ENCODE measurements at regions not wholly inside any gene's neighbourhood (a gene's known extent, or its start where the extent isn't known, plus 50 kb on each side); places are given as distances from the start of the nearest gene placed in this dataset.
"Not testable (repeated sequence)": the region's sequence is repeated elsewhere in the genome, so short reads cannot be mapped to it uniquely, and the experiment has no call there.

GRCh38 chr18:59795882-59796281 is 98.7 kb upstream of the CCBE1 start:
- Histone ChIP-seq H3K36me3 (ENCODE audit: insufficient read depth, low read length) (no peaks in the 10 kb centered on the region), H3K4me1 (ENCODE audit: insufficient read depth, low read length, poor library complexity, severe bottlenecking) (no peaks in the 10 kb centered on the region), H4K20me1 (ENCODE audit: insufficient read depth, low read length, poor library complexity, severe bottlenecking) (no peaks in the 10 kb centered on the region), H3K4me2 (ENCODE audit: low read depth, low read length, poor library complexity, severe bottlenecking) (no peak overlapping the region), H3K4me3 (ENCODE audit: low read length, poor library complexity, severe bottlenecking) (no peak overlapping the region), H3F3A (ENCODE audit: low read depth) (no peaks in the 10 kb centered on the region), H3K9me3 (ENCODE audit: insufficient read depth, low read depth, low read length) (no peaks in the 10 kb centered on the region), H2AFZ (ENCODE audit: low read length) (no peak overlapping the region), H3K9ac (ENCODE audit: low read depth, low read length, poor library complexity, severe bottlenecking) (no peak overlapping the region), H3K9me2 (replicated peaks; ENCODE audit: low read depth, low read length) (no peaks in the 10 kb centered on the region), H3K79me2 (ENCODE audit: insufficient read depth, low read length) (no peaks in the 10 kb centered on the region), H3K27me3 (ENCODE audit: insufficient read depth, low read length, poor library complexity, severe bottlenecking) (no peaks in the 10 kb centered on the region)
- TF ChIP-seq CTCF (conservative IDR thresholded peaks at IDR 0.05; ENCODE audit: low read length) (no peak), EZH2phosphoT487 (IDR thresholded peaks at IDR 0.05; ENCODE audit: borderline replicate concordance) (no peak)

- H3K4me1 ChIP-seq (ENCODE audit: insufficient read depth, low read length, poor library complexity, severe bottlenecking), result no peaks in the 10 kb centered on the region
- no peaks in the 10 kb centered on the region for H3K27me3 ChIP-seq (ENCODE audit: insufficient read depth, low read length, poor library complexity, severe bottlenecking)
- no peaks in the 10 kb centered on the region for H3F3A ChIP-seq (ENCODE audit: low read depth)
- H4K20me1 ChIP-seq (ENCODE audit: insufficient read depth, low read length, poor library complexity, severe bottlenecking), result no peaks in the 10 kb centered on the region
- H3K4me2 ChIP-seq (ENCODE audit: low read depth, low read length, poor library complexity, severe bottlenecking), result no peak overlapping the region
- H3K9ac ChIP-seq (ENCODE audit: low read depth, low read length, poor library complexity, severe bottlenecking), result no peak overlapping the region
- no peak for TF ChIP-seq CTCF (conservative IDR thresholded peaks at IDR 0.05; ENCODE audit: low read length)
- no peak for TF ChIP-seq EZH2phosphoT487 (IDR thresholded peaks at IDR 0.05; ENCODE audit: borderline replicate concordance)
- H3K36me3 ChIP-seq (ENCODE audit: insufficient read depth, low read length), result no peaks in the 10 kb centered on the region
- H2AFZ ChIP-seq (ENCODE audit: low read length), result no peak overlapping the region; the same call in 1 of the 2 replicates
- no peaks in the 10 kb centered on the region for H3K79me2 ChIP-seq (ENCODE audit: insufficient read depth, low read length)
- H3K9me2 ChIP-seq (replicated peaks; ENCODE audit: low read depth, low read length), result no peaks in the 10 kb centered on the region
- no peak overlapping the region for H3K4me3 ChIP-seq (ENCODE audit: low read length, poor library complexity, severe bottlenecking)
- no peaks in the 10 kb centered on the region for H3K9me3 ChIP-seq (ENCODE audit: insufficient read depth, low read depth, low read length)
These were observed 95.1 kb upstream of the CCBE1 start for GRCh38 chr18:59792353-59792752.

GRCh38 chr18:59790346-59790936 is 93.2 kb upstream of the CCBE1 start:
- H3K4me1 ChIP-seq (ENCODE audit: insufficient read depth, low read length, poor library complexity, severe bottlenecking); H4K20me1 ChIP-seq (ENCODE audit: insufficient read depth, low read length, poor library complexity, severe bottlenecking); H3K4me3 ChIP-seq (ENCODE audit: low read length, poor library complexity, severe bottlenecking); H3F3A ChIP-seq (ENCODE audit: low read depth); H3K79me2 ChIP-seq (ENCODE audit: insufficient read depth, low read length); H3K9me3 ChIP-seq (ENCODE audit: insufficient read depth, low read depth, low read length); H3K36me3 ChIP-seq (ENCODE audit: insufficient read depth, low read length); H3K9me2 ChIP-seq (replicated peaks; ENCODE audit: low read depth, low read length); H3K4me2 ChIP-seq (ENCODE audit: low read depth, low read length, poor library complexity, severe bottlenecking); H3K9ac ChIP-seq (ENCODE audit: low read depth, low read length, poor library complexity, severe bottlenecking); H2AFZ ChIP-seq (ENCODE audit: low read length); H3K27me3 ChIP-seq (ENCODE audit: insufficient read depth, low read length, poor library complexity, severe bottlenecking): not testable (repeated sequence)

GRCh38 chr18:59788791-59789106 is 91.5 kb upstream of the CCBE1 start:
- H3K4me3 ChIP-seq (ENCODE audit: low read length, poor library complexity, severe bottlenecking), result no peak overlapping the region
- no peak overlapping the region for H3K9ac ChIP-seq (ENCODE audit: low read depth, low read length, poor library complexity, severe bottlenecking)
- no peaks in the 10 kb centered on the region for H4K20me1 ChIP-seq (ENCODE audit: insufficient read depth, low read length, poor library complexity, severe bottlenecking)
- H3F3A ChIP-seq (ENCODE audit: low read depth), result no peaks in the 10 kb centered on the region
- peaks cover 5% of the 10 kb centered on the region for H3K4me1 ChIP-seq (ENCODE audit: insufficient read depth, low read length, poor library complexity, severe bottlenecking)
- TF ChIP-seq EZH2phosphoT487 (IDR thresholded peaks at IDR 0.05; ENCODE audit: borderline replicate concordance), result no peak
- no peak for TF ChIP-seq CTCF (conservative IDR thresholded peaks at IDR 0.05; ENCODE audit: low read length)
- H3K27me3 ChIP-seq (ENCODE audit: insufficient read depth, low read length, poor library complexity, severe bottlenecking), result no peaks in the 10 kb centered on the region
- H3K4me2 ChIP-seq (ENCODE audit: low read depth, low read length, poor library complexity, severe bottlenecking), result no peak overlapping the region
- no peaks in the 10 kb centered on the region for H3K36me3 ChIP-seq (ENCODE audit: insufficient read depth, low read length)
- H2AFZ ChIP-seq (ENCODE audit: low read length), result no peak overlapping the region
- no peaks in the 10 kb centered on the region for H3K9me3 ChIP-seq (ENCODE audit: insufficient read depth, low read depth, low read length)
- H3K9me2 ChIP-seq (replicated peaks; ENCODE audit: low read depth, low read length), result no peaks in the 10 kb centered on the region
- no peaks in the 10 kb centered on the region for H3K79me2 ChIP-seq (ENCODE audit: insufficient read depth, low read length)

Measured in Loucy (cell line).